ENCODE measurements at regions not wholly inside any gene's neighbourhood (a gene's known extent, or its start where the extent isn't known, plus 50 kb on each side); places are given as distances from the start of the nearest gene placed in this dataset.

GRCh38 chr2:129720360-129720759 is 259.1 kb upstream of the RAB6C start:
- no peak for DNase-seq (ENCODE audit: low read depth)
- TF ChIP-seq CTCF (conservative IDR thresholded peaks at IDR 0.05; ENCODE audit: low read depth, low read length): no peak
- H3K4me3 ChIP-seq (ENCODE audit: low read depth, low read length): no peak overlapping the region

- no peak for DNase-seq (ENCODE audit: low read depth)
- H3K4me3 ChIP-seq (ENCODE audit: low read depth, low read length): no peak overlapping the region
- no peak for TF ChIP-seq CTCF (conservative IDR thresholded peaks at IDR 0.05; ENCODE audit: low read depth, low read length)
These were observed 258.7 kb upstream of the RAB6C start for GRCh38 chr2:129720761-129721160.

GRCh38 chr2:129721236-129721635 is 258.2 kb upstream of the RAB6C start:
- TF ChIP-seq CTCF (conservative IDR thresholded peaks at IDR 0.05; ENCODE audit: low read depth, low read length): no peak
- H3K4me3 ChIP-seq (ENCODE audit: low read depth, low read length): no peak overlapping the region
- no peak for DNase-seq (ENCODE audit: low read depth)

GRCh38 chr2:129721846-129722245 is 257.6 kb upstream of the RAB6C start:
- H3K4me3 ChIP-seq (ENCODE audit: low read depth, low read length): no peak overlapping the region
- DNase-seq (ENCODE audit: low read depth): no peak
- no peak for TF ChIP-seq CTCF (conservative IDR thresholded peaks at IDR 0.05; ENCODE audit: low read depth, low read length)

- no peak overlapping the region for H3K4me3 ChIP-seq (ENCODE audit: low read depth, low read length)
- no peak for DNase-seq (ENCODE audit: low read depth)
- TF ChIP-seq CTCF (conservative IDR thresholded peaks at IDR 0.05; ENCODE audit: low read depth, low read length): no peak
These were observed 257.0 kb upstream of the RAB6C start for GRCh38 chr2:129722306-129723019.

GRCh38 chr2:129723277-129724020 is 256.0 kb upstream of the RAB6C start:
- no peak for DNase-seq (ENCODE audit: low read depth)
- TF ChIP-seq CTCF (conservative IDR thresholded peaks at IDR 0.05; ENCODE audit: low read depth, low read length): no peak
- H3K4me3 ChIP-seq (ENCODE audit: low read depth, low read length): no peak overlapping the region
